HG02798 (cell line): ENCODE measurements at regions not wholly inside any gene's neighbourhood (a gene's known extent, or its start where the extent isn't known, plus 50 kb on each side); places are given as distances from the start of the nearest gene placed in this dataset.
"Not testable (repeated sequence)": the region's sequence is repeated elsewhere in the genome, so short reads cannot be mapped to it uniquely, and the experiment has no call there.

ENCODE experiments used
- ATAC-seq: cut with Tn5 transposase; IDR thresholded peaks from one replicate; pipeline ENCODE4 v1.9.1; 2021; ENCODE audit warnings: mild to moderate bottlenecking; ENCODE audit not compliant: unreplicated experiment, poor library complexity

DNA sequence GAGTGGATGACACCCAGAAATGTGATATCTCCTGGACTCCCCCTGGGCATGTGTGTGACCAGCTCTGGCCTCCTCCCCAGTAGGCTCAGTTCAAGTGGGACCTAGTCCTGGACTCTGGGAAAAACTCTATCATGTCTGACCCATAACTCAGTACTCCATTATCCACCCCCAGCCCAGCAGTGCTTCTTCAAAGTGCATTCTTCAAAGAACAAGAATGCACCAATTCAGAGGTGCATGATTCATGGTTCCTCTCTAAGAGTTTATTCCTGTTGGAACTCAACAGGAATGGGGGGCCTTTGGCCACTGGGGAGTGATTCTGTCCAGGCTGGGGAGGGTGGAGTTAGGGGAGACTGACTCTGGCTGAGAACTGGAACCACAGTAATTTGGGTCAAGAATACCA, 173.6 kb upstream of the CXCL12 start:
- ATAC-seq = no peak

DNA sequence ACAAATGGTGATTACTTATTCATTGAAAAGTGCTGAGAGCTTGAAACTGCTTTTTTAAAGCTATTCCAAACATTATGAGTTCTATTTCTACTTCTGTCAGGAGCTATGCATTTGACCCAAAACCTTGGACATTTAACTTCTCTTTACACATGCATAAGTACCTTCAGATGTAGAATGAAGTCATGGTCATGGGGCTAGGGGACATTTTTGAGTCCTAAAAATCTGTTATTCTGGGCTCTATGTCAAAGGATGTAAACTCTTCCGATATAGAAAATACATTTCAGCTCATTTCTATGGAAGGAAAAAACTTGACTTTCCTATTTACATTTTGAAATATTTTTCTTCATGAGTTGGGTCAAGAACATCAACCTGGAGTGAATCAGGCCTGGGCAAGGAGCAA, 179.5 kb upstream of the CXCL12 start:
- ATAC-seq = no peak

DNA sequence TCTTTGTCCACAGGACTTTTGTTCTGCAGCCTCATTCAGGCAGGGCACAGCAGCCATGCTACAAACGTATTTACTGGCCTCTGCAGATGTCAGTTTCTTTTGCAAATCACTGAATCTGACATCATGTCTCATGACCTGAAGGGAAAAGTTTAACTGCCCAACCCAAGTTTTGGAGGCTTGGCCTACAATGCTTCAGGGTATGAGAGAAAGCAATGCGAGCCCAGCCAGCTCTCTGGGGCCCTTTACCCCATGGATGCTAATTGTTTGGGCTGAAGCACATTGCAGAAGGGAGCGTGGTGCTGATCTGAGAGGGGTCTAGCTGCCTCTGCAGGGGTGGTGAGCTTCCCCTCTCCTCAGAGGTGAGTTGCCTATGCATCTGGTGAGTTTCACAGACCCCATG, 179.9 kb upstream of the CXCL12 start:
- ATAC-seq = no peak

DNA sequence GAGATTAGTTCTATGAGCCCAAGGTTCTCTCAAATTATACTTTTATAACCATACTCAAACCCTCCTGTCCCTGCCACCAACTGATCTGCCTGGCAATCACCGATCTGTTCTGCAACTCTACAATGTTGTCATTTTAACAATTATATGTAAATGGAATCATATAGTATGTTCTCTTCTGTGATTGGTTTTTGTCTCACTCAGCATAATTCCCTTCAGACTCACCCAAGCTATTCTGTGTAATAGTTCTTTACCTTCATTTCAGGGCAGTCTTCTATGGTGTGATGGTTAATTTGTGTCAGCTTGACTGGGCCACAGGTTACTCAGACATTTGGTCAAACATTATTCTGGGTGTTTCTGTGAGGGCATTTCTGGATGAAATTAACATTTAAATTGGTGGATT, 181.9 kb upstream of the CXCL12 start:
- ATAC-seq = no peak

DNA sequence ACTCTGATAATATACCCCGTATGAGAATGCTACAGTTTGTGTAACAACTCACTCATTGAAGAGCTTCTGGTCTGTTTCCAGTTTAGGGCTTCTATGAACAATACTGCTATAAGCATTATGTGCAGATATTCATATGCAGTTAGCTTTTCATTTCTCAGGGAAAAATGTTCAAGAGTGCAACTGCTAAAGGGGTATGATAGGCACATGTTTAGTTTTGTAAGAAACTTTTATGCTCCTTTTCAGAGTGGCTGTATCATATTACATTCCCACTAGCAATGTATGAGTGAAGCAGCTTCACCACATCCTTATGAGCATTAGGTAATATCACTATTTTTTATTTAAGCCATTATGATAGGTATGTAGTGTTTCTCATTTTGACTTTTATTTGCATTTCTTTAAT, 182.6 kb upstream of the CXCL12 start:
- no peak for ATAC-seq

DNA sequence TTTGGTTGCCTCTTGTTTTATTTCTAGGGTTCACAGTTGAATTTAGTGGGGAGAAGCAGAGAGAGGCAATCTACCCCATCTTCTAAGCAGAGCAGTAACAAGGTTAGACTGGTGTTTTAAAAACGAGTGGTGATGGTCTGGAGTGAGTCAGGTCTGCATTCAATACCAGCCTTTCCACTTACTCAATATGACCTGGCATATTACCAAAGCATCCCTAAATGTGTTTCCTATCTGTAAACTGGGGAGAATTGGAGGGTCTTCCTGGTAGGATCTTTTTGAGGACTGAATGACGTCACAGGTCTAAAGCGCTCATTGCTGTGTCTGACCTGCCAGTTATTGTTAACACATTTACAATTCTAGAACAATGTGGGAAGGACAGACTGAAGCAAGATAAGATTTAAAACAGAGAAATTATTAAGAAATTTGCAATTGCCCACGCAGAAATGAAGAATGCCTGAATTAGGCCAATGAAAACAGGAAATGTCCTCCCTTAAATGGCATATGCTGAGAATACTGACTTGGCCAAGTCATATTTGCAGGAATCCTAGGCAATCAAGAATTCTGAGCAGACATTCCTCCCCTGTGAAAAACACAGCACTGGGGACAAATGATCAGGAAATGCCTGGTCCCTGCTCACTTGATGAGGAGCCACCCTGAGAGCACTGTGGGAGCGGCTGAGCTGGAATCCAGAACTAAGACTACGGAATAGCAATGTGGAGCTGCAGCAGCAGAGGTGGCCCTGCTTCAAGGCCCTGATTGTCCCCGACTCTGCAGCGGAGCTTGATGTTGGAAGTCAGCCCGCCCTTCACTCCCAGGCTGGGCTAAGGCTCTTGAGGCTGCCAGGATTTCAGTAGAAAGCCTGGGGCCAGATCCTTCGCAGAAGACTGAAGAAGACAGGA, 184.5 kb upstream of the CXCL12 start:
- ATAC-seq = no peak

DNA sequence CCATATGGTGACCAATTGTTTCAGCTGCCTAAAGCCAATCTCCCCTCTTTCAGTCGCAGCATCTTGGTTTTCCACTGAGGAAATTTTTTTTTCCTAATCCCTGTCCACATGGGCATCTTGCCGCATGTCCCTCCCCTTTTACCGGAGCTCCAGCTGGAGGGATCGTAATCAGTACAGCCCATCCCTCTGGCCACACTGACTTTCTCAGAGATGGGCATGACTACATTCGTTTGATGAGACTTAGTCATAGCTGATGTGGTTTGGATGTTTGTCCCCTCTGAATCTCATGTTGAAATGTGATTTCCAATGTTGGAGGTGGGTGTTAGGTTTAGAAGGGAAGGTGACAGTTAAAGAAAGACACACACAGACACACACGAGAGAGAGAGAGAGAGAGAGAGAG, 186.8 kb upstream of the CXCL12 start:
- ATAC-seq = no peak

DNA sequence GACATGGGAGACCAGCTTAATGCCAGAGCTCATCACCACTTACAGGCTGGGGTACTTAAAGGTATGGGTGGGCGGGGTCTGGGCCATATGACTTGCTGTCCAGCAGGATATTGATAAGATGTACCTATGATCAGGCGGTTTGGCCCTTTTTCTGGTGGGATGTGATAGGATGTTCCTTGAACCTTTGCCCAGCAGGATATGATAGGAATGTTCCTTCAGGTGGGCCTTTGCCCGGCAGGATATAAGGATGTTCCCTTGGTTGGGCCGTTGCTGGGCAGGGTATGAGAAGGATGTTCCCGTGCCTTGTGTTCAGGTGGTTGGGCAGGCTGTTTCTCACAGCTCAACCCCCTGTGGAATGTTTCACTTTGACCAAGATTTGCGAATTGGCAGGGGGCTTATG, 187.2 kb upstream of the CXCL12 start:
- ATAC-seq = no peak

DNA sequence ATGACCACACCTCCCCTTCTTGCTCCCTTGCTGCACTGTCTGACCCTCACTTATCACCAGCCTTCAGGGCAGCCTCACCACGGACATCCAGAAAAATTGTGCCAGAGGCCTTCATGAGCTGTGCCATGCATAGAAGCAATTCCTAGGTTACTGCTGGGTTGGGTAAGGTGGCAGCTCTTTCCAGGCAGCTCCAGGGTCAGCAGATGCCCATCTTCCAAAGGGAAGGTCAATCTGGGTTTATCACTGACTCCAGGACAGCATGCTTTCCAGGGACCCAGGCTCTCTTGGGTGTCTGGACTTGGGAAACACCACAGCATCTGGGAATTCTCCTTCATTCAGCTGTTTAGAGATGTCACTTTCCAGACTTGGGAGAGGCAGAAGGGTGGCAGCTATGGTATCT, 188.9 kb upstream of the CXCL12 start:
- ATAC-seq = no peak

DNA sequence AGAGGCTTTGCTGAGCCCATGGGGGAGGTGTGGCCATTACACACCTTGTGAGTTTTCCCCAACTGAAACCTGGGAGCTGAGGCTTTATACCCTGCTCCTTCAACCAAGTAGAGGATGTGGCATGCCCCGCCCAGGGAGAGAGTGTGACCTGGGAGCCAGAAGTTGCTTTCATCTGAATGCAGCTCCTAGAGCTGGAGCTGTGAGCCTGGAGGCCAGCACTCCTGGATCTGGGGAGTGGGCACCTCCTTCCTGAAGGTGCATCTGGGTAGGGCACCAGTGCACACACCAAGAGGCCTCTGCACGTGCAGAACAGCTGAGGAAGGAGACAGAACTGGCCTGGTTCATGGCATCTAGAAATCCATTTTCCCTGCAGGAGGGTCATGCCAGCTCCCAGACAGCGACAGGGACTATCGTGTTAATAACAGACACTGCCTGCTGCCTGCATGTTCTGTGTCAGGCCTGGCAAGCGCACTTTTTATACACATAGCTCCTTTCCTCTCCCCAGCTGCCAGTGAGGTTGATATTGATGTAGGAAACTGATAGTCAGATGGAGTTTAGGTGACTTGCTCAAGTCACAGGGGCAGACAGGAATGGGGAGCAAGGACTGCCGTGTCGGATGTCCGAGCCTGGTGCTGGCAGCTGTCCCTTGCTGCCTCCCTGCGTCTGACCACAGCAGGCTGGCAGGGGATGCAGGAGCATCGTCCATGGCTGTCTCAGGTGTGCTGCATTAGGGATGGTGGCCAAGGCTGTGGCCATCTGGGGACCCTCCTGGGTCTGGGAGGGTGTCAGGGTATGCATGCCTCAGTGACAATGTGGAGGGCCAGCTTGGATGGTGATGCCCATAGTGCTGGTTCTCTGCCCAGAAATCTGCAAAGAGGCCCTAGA, 189.9 kb upstream of the CXCL12 start:
- no peak for ATAC-seq

DNA sequence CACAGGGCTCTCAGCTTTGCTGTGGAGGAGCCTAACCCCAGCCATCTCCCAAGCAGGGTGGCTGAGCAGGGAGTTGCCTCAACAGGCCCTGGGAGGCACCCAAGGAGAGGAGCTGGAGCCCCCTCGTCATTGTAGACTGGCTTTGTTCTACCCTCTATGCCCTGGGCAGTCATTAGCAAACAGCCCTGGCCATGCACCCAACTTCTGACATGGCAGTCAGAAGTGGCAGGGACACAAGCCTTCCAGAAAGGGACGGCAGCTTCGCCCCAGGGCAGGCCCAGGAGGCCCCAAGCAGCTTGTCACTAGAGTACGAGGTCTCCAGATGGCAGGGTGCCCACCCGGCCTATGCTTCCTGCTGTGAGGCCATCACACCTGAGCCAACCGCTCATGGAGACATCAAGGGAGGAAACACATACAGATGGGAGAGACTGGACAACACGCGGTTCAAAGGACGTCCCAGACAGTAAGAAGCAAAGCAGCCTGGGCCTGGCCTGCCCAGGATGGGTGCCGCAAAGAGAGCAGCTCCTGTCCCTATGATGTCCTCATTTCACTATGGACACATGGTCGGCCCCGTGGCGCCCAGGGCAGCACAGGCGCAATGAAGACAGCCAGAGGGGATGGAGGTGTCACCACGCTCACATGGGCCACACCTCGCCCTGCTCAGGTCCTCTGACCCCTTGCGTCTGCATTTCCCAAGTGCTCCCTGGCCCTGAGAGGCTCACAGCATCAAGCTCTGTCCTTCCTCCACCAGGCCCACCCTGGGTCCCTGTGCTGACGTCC, 190.9 kb upstream of the CXCL12 start:
- no peak for ATAC-seq

DNA sequence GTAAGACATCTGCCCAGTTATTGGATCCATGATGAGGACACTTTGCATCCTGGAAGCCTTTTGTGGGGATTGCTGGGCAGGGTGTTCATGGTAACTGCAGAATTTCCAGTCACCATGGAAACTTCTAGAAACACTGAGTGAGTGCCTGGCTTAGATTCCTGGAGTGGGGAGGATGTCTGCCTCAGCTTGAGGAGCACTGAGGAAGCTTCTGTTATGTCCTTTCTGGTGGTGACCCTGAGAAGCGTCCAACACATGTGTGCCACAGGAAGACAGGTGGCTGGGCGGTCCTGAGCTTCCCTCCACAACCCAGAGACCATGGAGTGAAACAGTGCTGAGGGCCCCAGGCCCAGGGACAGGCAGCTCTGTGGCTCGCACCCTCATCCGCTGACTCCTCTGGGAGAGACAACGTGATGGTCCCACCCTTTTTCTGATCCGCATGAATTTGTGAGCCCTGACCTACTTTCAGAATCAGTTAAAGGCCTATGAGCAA, 191.8 kb upstream of the CXCL12 start:
- ATAC-seq = no peak

DNA sequence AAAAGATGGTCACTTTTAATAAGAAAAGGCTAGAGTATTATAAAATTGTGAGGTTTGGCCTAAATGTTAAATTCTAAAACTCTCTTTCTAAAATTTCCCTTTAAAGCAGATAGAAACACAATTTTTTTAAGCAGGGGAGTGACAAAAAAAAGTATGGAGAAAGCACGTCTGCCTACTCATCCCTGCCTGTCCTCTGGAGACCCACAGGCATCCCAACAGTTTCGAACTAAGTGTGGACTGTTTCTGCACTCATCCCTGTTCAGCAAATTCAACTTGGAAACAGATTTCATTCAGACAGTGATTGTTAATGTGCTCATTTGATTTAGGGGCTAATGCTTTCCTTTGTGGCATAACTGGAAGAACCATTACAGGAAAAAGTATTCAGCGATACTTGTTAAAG, 192.6 kb upstream of the CXCL12 start:
- no peak for ATAC-seq

DNA sequence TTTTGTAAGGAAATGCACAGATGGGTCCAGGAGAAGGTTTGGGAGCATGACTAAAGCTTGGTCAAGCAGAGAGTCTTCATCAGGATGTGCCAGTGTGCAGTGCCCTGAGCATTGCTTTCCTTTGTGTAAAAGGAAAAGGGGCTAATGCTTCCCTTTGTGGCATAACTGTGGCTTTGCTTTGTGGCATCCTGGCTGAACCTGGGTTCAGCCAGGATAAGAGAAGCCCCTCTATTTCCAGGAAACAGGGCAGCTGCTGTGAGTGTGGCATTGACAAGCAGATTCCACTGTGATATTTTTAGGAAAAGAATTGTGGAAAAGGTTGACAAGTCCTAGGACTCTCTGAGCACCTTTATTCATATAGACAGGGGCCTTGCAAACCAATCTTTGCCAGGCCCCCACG, 193.4 kb upstream of the CXCL12 start:
- ATAC-seq = no peak

DNA sequence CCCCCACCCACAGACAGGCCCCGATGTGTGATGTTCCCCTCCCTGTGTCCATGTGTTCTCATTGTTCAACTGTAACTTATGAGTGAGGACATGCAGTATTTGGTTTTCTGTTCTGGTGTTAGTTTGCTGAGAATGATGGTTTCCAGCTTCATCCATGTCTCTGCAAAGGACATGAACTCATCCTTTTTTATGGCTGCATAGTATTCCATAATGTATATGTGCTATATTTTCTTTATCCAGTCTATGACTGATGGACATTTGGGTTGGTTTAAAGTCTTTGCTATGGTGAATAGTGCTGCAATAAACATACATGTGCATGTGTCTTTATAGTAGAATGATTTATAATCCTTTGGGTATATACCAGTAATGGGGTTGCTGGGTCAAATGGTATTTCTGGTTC, 194.1 kb upstream of the CXCL12 start:
- ATAC-seq = not testable (repeated sequence)

DNA sequence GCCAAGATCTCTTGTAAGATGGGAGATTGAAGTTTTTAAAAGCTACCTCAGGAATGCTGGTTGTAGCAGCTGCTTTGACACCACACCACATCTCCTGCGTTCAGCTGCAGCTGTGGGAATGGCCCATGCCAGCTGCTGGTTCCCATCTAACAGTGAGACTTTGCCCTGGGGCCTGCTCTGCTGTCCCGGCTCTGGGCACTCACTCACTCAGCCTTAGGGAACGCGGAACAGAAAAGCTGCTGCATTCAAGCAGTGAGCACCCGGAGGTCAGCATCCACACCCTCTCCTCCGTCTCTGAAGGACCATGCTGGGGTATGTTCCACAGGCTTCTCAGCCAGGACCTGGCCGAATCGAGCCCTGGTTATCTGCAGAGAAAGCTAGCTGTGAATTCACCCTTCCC, 197.1 kb upstream of the CXCL12 start:
- ATAC-seq = no peak

DNA sequence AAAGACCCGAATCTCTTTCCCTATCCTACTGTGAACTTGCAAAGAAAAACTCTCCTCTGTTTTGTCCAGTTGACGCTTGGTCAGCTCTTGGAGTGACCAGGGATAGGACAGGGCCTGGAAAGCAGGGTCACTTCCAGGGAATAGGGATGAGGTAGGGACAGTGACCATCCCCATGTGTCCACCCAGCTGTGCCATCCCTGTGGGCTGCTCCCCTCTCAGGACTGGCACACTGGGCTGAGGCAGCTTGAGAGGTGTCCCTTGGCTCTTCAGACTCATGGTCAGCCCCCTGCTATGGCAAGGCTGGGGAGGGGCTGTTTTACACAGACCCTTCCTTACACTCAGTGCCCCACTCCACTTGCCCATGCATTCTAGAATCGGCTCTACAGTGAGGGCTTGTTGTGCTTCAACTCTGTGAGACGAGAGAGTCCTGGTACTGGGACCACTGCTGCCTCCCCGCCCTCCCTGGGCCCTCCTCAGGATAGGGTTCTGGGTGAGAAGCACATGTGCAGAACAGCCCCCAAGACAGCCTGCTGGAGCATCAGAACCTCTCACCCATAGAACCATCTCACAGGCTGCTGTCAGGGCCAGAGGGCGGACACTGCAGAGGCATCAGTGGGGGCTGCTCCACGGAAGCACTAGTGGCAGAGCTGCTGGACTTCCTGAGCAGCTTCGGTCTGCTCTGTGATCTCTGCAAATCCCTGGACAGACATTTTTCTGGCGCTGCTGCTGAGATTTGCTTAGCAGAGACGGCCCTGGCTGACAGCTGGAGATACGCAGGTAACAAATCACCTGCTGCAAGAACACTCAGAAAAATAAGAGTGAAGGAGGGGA, 202.8 kb upstream of the CXCL12 start:
- ATAC-seq = no peak

DNA sequence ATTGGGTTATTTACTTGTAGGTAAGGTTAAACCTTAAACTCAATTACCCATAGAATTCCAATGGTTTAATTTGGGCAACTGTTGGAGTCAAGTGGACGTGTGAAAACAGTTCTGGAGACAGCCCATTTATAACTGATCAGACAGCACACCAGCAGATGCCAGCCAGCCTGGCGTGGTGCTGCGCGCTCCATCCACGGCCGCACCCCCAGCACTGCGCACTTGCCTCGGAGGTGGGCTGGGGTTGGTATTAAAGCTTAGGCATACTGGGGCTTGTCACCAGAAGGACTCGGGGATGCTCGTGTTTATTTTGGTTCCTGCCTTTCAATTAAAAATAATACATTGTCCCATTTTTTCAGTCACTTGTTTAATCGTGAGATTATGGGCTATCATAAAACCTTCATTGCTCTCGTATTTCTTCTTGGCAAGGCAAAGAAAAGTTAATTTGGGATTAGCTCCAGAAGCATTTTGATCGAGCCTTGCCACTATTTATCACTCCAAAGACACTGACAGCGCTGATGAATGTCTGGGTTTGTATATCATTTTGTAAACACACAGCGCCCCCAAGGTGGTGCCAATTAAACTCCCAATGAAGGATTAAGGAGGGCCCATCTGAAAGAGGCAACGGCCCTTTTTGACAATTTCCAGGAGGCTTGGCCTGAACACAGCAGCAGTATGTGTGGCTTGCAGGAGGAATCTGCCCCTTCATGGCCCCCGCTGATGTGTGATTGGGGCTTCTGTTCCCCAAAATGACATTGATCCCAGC, 204.5 kb upstream of the CXCL12 start:
- ATAC-seq = no peak

DNA sequence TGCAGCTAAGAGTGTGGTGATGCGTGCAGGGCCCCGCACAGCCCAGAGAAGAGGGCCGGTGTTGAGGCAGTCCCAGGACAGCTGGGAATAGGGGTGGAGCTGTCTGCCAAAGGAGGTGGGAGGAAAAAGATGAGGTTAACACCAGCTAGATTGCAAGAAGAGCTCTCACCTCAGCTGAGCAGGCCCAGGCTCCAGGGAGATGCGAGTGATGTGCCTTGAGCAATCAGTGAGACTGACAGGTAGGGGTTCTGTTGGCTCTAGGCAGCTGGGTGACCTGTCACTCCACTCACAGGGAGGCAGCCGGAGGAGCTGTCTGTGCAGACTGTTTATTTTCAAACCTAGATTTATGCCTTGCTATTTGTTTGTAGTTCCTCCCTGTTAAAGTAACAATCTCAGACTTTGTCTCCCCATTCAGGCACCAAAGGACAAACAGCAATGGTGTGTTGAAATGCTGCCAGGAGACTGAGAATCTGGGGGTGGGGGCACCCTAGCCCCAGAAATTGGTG, 205.1 kb upstream of the CXCL12 start:
- no peak for ATAC-seq
